ENCODE measurements at regions not wholly inside any gene's neighbourhood (a gene's known extent, or its start where the extent isn't known, plus 50 kb on each side); places are given as distances from the start of the nearest gene placed in this dataset.

GRCh38 chr13:31919971-31920726 is 111.4 kb upstream of the FRY start (continued):
- TF ChIP-seq ETS1 (IDR thresholded peaks at IDR 0.05) (no peak), CREB1 (CRISPR knock-in tag; IDR thresholded peaks at IDR 0.05; ENCODE audit: low read depth) (no peak), STAT1 (IDR thresholded peaks at IDR 0.05; ENCODE audit: unreplicated experiment) (no peak), JUNB (IDR thresholded peaks at IDR 0.05; ENCODE audit: unreplicated experiment) (no peak)

- H3K4me2 ChIP-seq: no peak overlapping the region
- peaks cover 14% of the 10 kb centered on the region for H3K4me1 ChIP-seq (ENCODE audit: insufficient read depth)
- no peak overlapping the region for H3K4me3 Mint-ChIP-seq
- H3K36me3 ChIP-seq (ENCODE audit: insufficient read depth): no peaks in the 10 kb centered on the region
- H4K20me1 ChIP-seq (replicated peaks; ENCODE audit: insufficient read depth): no peaks in the 10 kb centered on the region
- ATAC-seq (no peak), DNase-seq (ENCODE audit: low spot score) (no peak)
- peaks cover 13% of the 10 kb centered on the region for H3K4me1 Mint-ChIP-seq
- H3K27ac Mint-ChIP-seq: no peak overlapping the region
- no peaks in the 10 kb centered on the region for H3K9me3 Mint-ChIP-seq
- TF ChIP-seq EZH2 (IDR thresholded peaks at IDR 0.05; ENCODE audit: low read depth, unreplicated experiment): no peak
- TF ChIP-seq ZNF331 (CRISPR knock-in tag; IDR thresholded peaks at IDR 0.05; ENCODE audit: low read depth): no peak
- TF ChIP-seq ETS1 (IDR thresholded peaks at IDR 0.05): no peak
- no peak for TF ChIP-seq JUNB (IDR thresholded peaks at IDR 0.05; ENCODE audit: unreplicated experiment)
- TF ChIP-seq CTCF (conservative IDR thresholded peaks at IDR 0.05; ENCODE audit: low read depth in 2 of 2): no peak
- no peak for TF ChIP-seq ZNF114 (CRISPR knock-in tag; IDR thresholded peaks at IDR 0.05)
- no peak for TF ChIP-seq POLR2AphosphoS5 (IDR thresholded peaks at IDR 0.05; ENCODE audit: low read depth)
- no peak for TF ChIP-seq CREB1 (CRISPR knock-in tag; IDR thresholded peaks at IDR 0.05; ENCODE audit: low read depth)
- no peak for TF ChIP-seq REST (IDR thresholded peaks at IDR 0.05; ENCODE audit: unreplicated experiment)
- TF ChIP-seq NANOG (IDR thresholded peaks at IDR 0.05; ENCODE audit: borderline replicate concordance): no peak
- no peaks in the 10 kb centered on the region for H3K27me3 Mint-ChIP-seq (ENCODE audit: insufficient read depth, low read depth, poor library complexity)
- H3K27me3 ChIP-seq (ENCODE audit: insufficient read depth): no peaks in the 10 kb centered on the region
- no peak overlapping the region for H3K4me3 ChIP-seq
- no peaks in the 10 kb centered on the region for H3K36me3 Mint-ChIP-seq (ENCODE audit: low read depth)
- no peak overlapping the region for H3K27ac ChIP-seq (ENCODE audit: low read depth)
- no peaks in the 10 kb centered on the region for H3F3A ChIP-seq (replicated peaks; ENCODE audit: low read depth)
- no peak overlapping the region for H2AFZ ChIP-seq
- no peaks in the 10 kb centered on the region for H3K79me2 ChIP-seq (replicated peaks; ENCODE audit: insufficient read depth)
- H3K9me2 ChIP-seq (ENCODE audit: insufficient read depth): no peaks in the 10 kb centered on the region
Measured at GRCh38 chr13:31920727-31921100, 110.9 kb upstream of the FRY start.

All from GM23338 (cell line).